PC-3 (cell line): ENCODE measurements at regions not wholly inside any gene's neighbourhood (a gene's known extent, or its start where the extent isn't known, plus 50 kb on each side); places are given as distances from the start of the nearest gene placed in this dataset.

ENCODE experiments used
- ATAC-seq: fragments of 200-7000 bp; cut with Tn5 transposase; 2 replicates; pipeline ENCODE4 v1.9.1; 2020; ENCODE audit warnings: mild to moderate bottlenecking, moderate library complexity
- BruUV-seq: library from RNA; stranded (reverse); fragments of 400-500 nt; replicated peaks from 2 replicates; lab custom pipeline; 2021; lab: Mats Ljungman, UMichigan
- CTCF ChIA-PET: fragments of 300-600 bp; sonication (Branson Sonifier 250); formaldehyde crosslinking; loops from one replicate; lab custom pipeline; 2022; ENCODE audit warnings: antibody characterized with exemption; lab: Charles Lee
- POLR2A ChIA-PET: fragments of 300-600 bp; sonication (Branson Sonifier 250); formaldehyde crosslinking; loops from one replicate; lab custom pipeline; 2022; ENCODE audit warnings: antibody characterized with exemption; ENCODE audit not compliant: unreplicated experiment; lab: Charles Lee
- DNase-seq: peaks from one replicate; pipeline ENCODE4 v3.0.0-alpha.2; 2015
- H2AFZ ChIP-seq: fragments of 300-600 bp; sonication (generic); 2 replicates; pipeline ENCODE4 v1.6.0; 2016; ENCODE audit warnings: antibody characterized with exemption, low read length
- H3F3A ChIP-seq: fragments of 300-600 bp; sonication (generic); one replicate; pipeline ENCODE4 v1.6.0; 2017; ENCODE audit warnings: antibody characterized with exemption, low read length, control low read depth, mild to moderate bottlenecking; ENCODE audit not compliant: unreplicated experiment
- H3K27ac ChIP-seq: fragments of 300-600 bp; sonication (generic); 2 replicates; pipeline ENCODE4 v1.5.1; 2016; ENCODE audit warnings: mild to moderate bottlenecking, low read length
- H3K27me3 ChIP-seq: fragments of 300-600 bp; sonication (generic); 2 replicates; pipeline ENCODE4 v1.6.1; 2016; ENCODE audit warnings: low read length, mixed read lengths
- H3K36me3 ChIP-seq: fragments of 300-600 bp; sonication (generic); 2 replicates; pipeline ENCODE4 v1.6.1; 2016; ENCODE audit warnings: low read depth, mixed run types, low read length, mixed read lengths
- H3K4me1 ChIP-seq: fragments of 300-600 bp; sonication (generic); 2 replicates; pipeline ENCODE4 v1.5.1; 2016; ENCODE audit warnings: low read length; ENCODE audit not compliant: insufficient read depth
- H3K4me2 ChIP-seq: fragments of 300-600 bp; sonication (generic); 2 replicates; pipeline ENCODE4 v1.6.0; 2016; ENCODE audit warnings: low read length
- H3K4me3 ChIP-seq: fragments of 300-600 bp; sonication (generic); 2 replicates; pipeline ENCODE4 v1.5.1; 2016; ENCODE audit warnings: mild to moderate bottlenecking, low read length, mixed read lengths
- H3K79me2 ChIP-seq: fragments of 300-600 bp; sonication (generic); 2 replicates; pipeline ENCODE4 v1.6.1; 2017; ENCODE audit warnings: low read length, mixed read lengths
- H3K9ac ChIP-seq: fragments of 300-600 bp; sonication (generic); 2 replicates; pipeline ENCODE4 v1.6.0; 2016; ENCODE audit warnings: mild to moderate bottlenecking, low read length
- H3K9me2 ChIP-seq: fragments of 300-600 bp; sonication (generic); replicated peaks from 2 replicates; pipeline ENCODE4 v1.6.1; 2016; ENCODE audit warnings: mixed run types, low read length, mixed read lengths
- H3K9me3 ChIP-seq: fragments of 300-600 bp; sonication (generic); 2 replicates; pipeline ENCODE4 v1.6.1; 2016; ENCODE audit warnings: low read length, mixed read lengths
- H4K20me1 ChIP-seq: fragments of 300-600 bp; sonication (generic); 2 replicates; pipeline ENCODE4 v1.6.1; 2016; ENCODE audit warnings: low read length, mixed read lengths
- CTCF ChIP-seq: fragments of 300-600 bp; sonication (generic); conservative IDR thresholded peaks from 2 replicates; pipeline ENCODE4 v1.5.1; 2017; ENCODE audit warnings: antibody characterized with exemption, low read depth, mild to moderate bottlenecking, low read length
- EZH2 ChIP-seq: fragments of 300-600 bp; sonication (generic); IDR thresholded peaks from one replicate; pipeline ENCODE4 v1.6.1; 2017; ENCODE audit warnings: antibody characterized with exemption, mild to moderate bottlenecking, low read length; ENCODE audit not compliant: unreplicated experiment
- EZH2phosphoT487 ChIP-seq: fragments of 300-600 bp; sonication (generic); IDR thresholded peaks from 2 replicates; pipeline ENCODE4 v1.6.1; 2018; ENCODE audit warnings: mild to moderate bottlenecking, antibody characterized with exemption, low read length, borderline replicate concordance
- intact Hi-C: fragments of 100-400 bp; cut with micrococcal nuclease; formaldehyde crosslinking; loops from 2 replicates; pipeline ENCODE4 v1.9.0; 2023

- BruUV-seq: no TSS peak
- no peak overlapping the region for H2AFZ ChIP-seq
- DNase-seq (no peak), ATAC-seq (no peak)
- no peaks in the 10 kb centered on the region for H4K20me1 ChIP-seq
- no peaks in the 10 kb centered on the region for H3K36me3 ChIP-seq
- H3K9me2 ChIP-seq: no peaks in the 10 kb centered on the region
- H3K27ac ChIP-seq: no peak overlapping the region
- no peaks in the 10 kb centered on the region for H3K79me2 ChIP-seq
- POLR2A ChIA-PET: no interaction called here
- TF ChIP-seq EZH2 (no peak), CTCF (no peak), EZH2phosphoT487 (no peak)
- no peaks in the 10 kb centered on the region for H3F3A ChIP-seq
- H3K4me2 ChIP-seq: no peak overlapping the region
- H3K4me1 ChIP-seq: peaks cover 8% of the 10 kb centered on the region; the same call in 1 of the 2 replicates
- intact Hi-C loops: no loop called here
- no peaks in the 10 kb centered on the region for H3K9me3 ChIP-seq
- H3K27me3 ChIP-seq: no peaks in the 10 kb centered on the region
- H3K4me3 ChIP-seq: no peak overlapping the region
- CTCF ChIA-PET: no interaction called here
- H3K9ac ChIP-seq: no peak overlapping the region
These were observed 736.1 kb downstream of the HDGFL1 start for GRCh38 chr6:23305325-23305943.

- no peaks in the 10 kb centered on the region for H3K9me2 ChIP-seq
- no peak overlapping the region for H3K27ac ChIP-seq
- intact Hi-C loops: no loop called here
- no peaks in the 10 kb centered on the region for H3K27me3 ChIP-seq
- no peaks in the 10 kb centered on the region for H3K79me2 ChIP-seq
- POLR2A ChIA-PET: no interaction called here
- H3K9ac ChIP-seq: no peak overlapping the region
- H3K4me3 ChIP-seq: no peak overlapping the region
- H3K4me1 ChIP-seq: peaks cover 8% of the 10 kb centered on the region; the same call in 1 of the 2 replicates
- no peaks in the 10 kb centered on the region for H3K36me3 ChIP-seq
- no peaks in the 10 kb centered on the region for H4K20me1 ChIP-seq
- CTCF ChIA-PET: no interaction called here
- DNase-seq (no peak), ATAC-seq (no peak)
- no peak for TF ChIP-seq EZH2
- TF ChIP-seq EZH2phosphoT487: no peak
- no peak for TF ChIP-seq CTCF
- H3K4me2 ChIP-seq: no peak overlapping the region
- no peaks in the 10 kb centered on the region for H3F3A ChIP-seq
- no TSS peak for BruUV-seq
- H2AFZ ChIP-seq: no peak overlapping the region
- no peaks in the 10 kb centered on the region for H3K9me3 ChIP-seq
These were observed 737.0 kb downstream of the HDGFL1 start for GRCh38 chr6:23306251-23306950.

DNA sequence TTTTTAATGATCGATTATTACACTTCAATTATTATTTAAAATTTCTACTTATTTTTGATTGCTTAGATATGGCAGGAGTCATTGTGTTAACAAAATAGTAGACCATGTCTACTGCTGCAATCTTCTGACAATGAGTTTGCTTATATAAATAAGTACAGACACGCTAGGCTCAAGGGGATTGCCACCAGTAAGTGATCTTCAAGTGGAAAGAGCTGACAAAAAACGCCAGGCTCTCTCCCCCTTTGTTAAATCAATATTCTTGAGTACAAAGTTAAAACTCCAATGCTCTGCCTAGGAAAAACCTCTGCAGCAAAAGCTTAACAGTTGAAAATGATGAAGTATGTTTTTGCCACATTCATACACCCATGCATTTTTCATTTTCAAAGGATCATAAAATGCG is 738.1 kb downstream of the HDGFL1 start:
- Histone ChIP-seq H3K4me3 (no peak overlapping the region), H3K27me3 (no peaks in the 10 kb centered on the region), H2AFZ (no peak overlapping the region), H3F3A (no peaks in the 10 kb centered on the region), H4K20me1 (no peaks in the 10 kb centered on the region), H3K9me2 (no peaks in the 10 kb centered on the region), H3K36me3 (no peaks in the 10 kb centered on the region), H3K27ac (no peak overlapping the region), H3K79me2 (no peaks in the 10 kb centered on the region), H3K9me3 (no peaks in the 10 kb centered on the region), H3K4me1 (peaks cover 8% of the 10 kb centered on the region; the same call in 1 of the 2 replicates), H3K4me2 (no peak overlapping the region), H3K9ac (no peak overlapping the region)
- BruUV-seq: no TSS peak
- ATAC-seq (no peak), DNase-seq (no peak)
- TF ChIP-seq CTCF (no peak), EZH2phosphoT487 (no peak), EZH2 (no peak)
- ChIA-PET CTCF (no interaction called here), POLR2A (no interaction called here)
- intact Hi-C loops: no loop called here
